Endothelial cell of umbilical vein (primary cell): ENCODE measurements at regions not wholly inside any gene's neighbourhood (a gene's known extent, or its start where the extent isn't known, plus 50 kb on each side); places are given as distances from the start of the nearest gene placed in this dataset.

Experiments used
- BruUV-seq: library from RNA; stranded (reverse); fragments of 400-500 nt; replicated peaks from 2 replicates; lab custom pipeline; 2021; lab: Mats Ljungman, UMichigan
- CTCF ChIA-PET: fragments of 300-600, 350-600 bp; sonication (Branson Sonifier 250); formaldehyde crosslinking; loops from one replicate; lab custom pipeline; 2021; ENCODE audit warnings: antibody characterized with exemption, inconsistent platforms; lab: Charles Lee
- POLR2A ChIA-PET: fragments of 300-600, 350-600 bp; sonication (Branson Sonifier 250); formaldehyde crosslinking; loops from one replicate; lab custom pipeline; 2021; ENCODE audit warnings: antibody characterized with exemption, inconsistent platforms; lab: Charles Lee
- DNase-seq: peaks from one replicate; pipeline ENCODE4 v3.0.0-alpha.2; 2011; ENCODE audit warnings: low read depth, low spot score
- FAIRE-seq: peaks from 2 replicates; lab custom pipeline; 2011; peaks lifted over from hg19 to GRCh38; lab: Jason Lieb, UNC
- H2AFZ ChIP-seq: 2 replicates; pipeline ENCODE4 v1.6.0; 2012; ENCODE audit warnings: low read depth, low read length, control low read depth, inconsistent platforms
- H3K27ac ChIP-seq: 2 replicates; pipeline ENCODE4 v1.5.1; 2011; ENCODE audit warnings: low read depth, mild to moderate bottlenecking, control low read depth, low read length, moderate library complexity; ENCODE audit not compliant: insufficient read depth
- H3K27me3 ChIP-seq, 2 experiments: 2 replicates each; pipeline versions ENCODE4 v1.6.0 to v1.6.1; 2011; ENCODE audit warnings: low read length in 2 of 2, mixed read lengths in 1 of 2; ENCODE audit not compliant: control insufficient read depth in 2 of 2, insufficient read depth in 2 of 2
- H3K36me3 ChIP-seq, 2 experiments: 2 replicates in 1 of 2; 3 replicates in 1 of 2; pipeline ENCODE4 v1.5.1; 2011; ENCODE audit warnings: low read length in 2 of 2, mild to moderate bottlenecking in 1 of 2, moderate library complexity in 1 of 2; ENCODE audit not compliant: control insufficient read depth in 2 of 2, insufficient read depth in 2 of 2; ENCODE audit errors: extremely low read depth in 1 of 2
- H3K4me1 ChIP-seq: 3 replicates; pipeline ENCODE4 v1.5.1; 2011; ENCODE audit warnings: mild to moderate bottlenecking, low read length; ENCODE audit not compliant: control insufficient read depth, insufficient read depth; ENCODE audit errors: extremely low read depth
- H3K4me2 ChIP-seq: 2 replicates; pipeline ENCODE4 v1.6.1; 2011; ENCODE audit warnings: low read length, control low read depth, mixed read lengths; ENCODE audit not compliant: insufficient read depth
- H3K4me3 ChIP-seq, 3 experiments: fragments of 200-600 bp in 1 of 3; sonication (generic), shearing (Covaris generic) in 1 of 3; replicated peaks in 1 of 3; 2 replicates each; pipeline ENCODE4 v1.5.1; 2011 to 2016; ENCODE audit warnings: control low read depth in 3 of 3, low read length in 3 of 3, mild to moderate bottlenecking in 2 of 3, inconsistent platforms in 1 of 3, low read depth in 1 of 3, moderate library complexity in 1 of 3; ENCODE audit not compliant: insufficient read depth in 1 of 3
- H3K79me2 ChIP-seq: 2 replicates; pipeline ENCODE4 v1.6.0; 2012; ENCODE audit warnings: low read length, inconsistent platforms; ENCODE audit not compliant: control insufficient read depth, insufficient read depth
- H3K9ac ChIP-seq: replicated peaks from 2 replicates; pipeline ENCODE3; 2011; ENCODE audit warnings: low read length, control low read depth; ENCODE audit not compliant: insufficient read depth; ENCODE audit errors: extremely low read depth
- H3K9me1 ChIP-seq: replicated peaks from 3 replicates; pipeline ENCODE4 v1.6.0; 2011; ENCODE audit warnings: mild to moderate bottlenecking, low read length; ENCODE audit not compliant: control insufficient read depth, insufficient read depth; ENCODE audit errors: extremely low read depth
- H3K9me3 ChIP-seq: replicated peaks from 2 replicates; pipeline ENCODE4 v1.5.1; 2012; ENCODE audit warnings: low read length, inconsistent platforms; ENCODE audit not compliant: control insufficient read depth, insufficient read depth
- H4K20me1 ChIP-seq: replicated peaks from 2 replicates; pipeline ENCODE3; 2011; ENCODE audit warnings: mild to moderate bottlenecking, low read length; ENCODE audit not compliant: control insufficient read depth, insufficient read depth; ENCODE audit errors: extremely low read depth
- MYC ChIP-seq: IDR thresholded peaks from one replicate; pipeline ENCODE4 v1.6.1; 2011; ENCODE audit warnings: mild to moderate bottlenecking, low read depth, low read length
- dilution Hi-C: fragments of 300-500 bp; cut with MboI; formaldehyde crosslinking; loops from one replicate; pipeline ENCODE4 v1.15.0; 2019; ENCODE audit warnings: low sequenced_read_pairs; ENCODE audit not compliant: extremely low pct_ligation_motif_present
- intact Hi-C: fragments of 100-400 bp; cut with micrococcal nuclease; formaldehyde crosslinking; loops from one replicate; pipeline ENCODE4 v1.10.0; 2022
- TF ChIP-seq, protein P1 (sequence below), 2 donors: IDR thresholded peaks; 1 replicate in 1 of 2; 2 replicates in 1 of 2; pipeline ENCODE4 v1.5.1; 2011; ENCODE audit warnings: low read length in 2 of 2, mild to moderate bottlenecking in 2 of 2, moderate library complexity in 2 of 2, control low read depth in 1 of 2, inconsistent platforms in 1 of 2, low read depth in 1 of 2; ENCODE audit not compliant: insufficient read depth in 1 of 2; ENCODE audit errors: extremely low read depth in 1 of 2

DNA sequence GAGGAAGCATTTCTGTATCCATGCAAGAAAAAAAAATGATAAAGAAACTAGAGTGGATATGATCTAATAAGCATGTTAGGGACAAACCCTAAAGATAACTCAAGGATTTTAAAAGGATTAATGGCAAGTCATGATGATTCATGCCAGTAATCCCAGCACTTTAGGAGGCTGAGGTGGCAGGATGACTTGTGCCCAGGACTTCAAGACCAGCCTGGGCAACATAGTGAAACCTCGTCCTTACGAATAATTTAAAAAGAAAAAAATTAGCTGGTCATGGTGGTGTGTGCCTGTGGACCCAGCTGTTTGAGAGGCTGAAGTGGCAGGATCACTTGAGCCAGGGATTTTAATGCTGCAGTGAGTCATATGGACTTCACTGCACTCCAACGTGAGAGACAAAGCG lies 145.5 kb upstream of the BLID start:
- H3K27ac ChIP-seq, result no peak overlapping the region
- no peak for DNase-seq
- H4K20me1 ChIP-seq, result no peaks in the 10 kb centered on the region
- H3K9me1 ChIP-seq, result no peaks in the 10 kb centered on the region
- no peaks in the 10 kb centered on the region for H3K79me2 ChIP-seq
- H3K27me3 ChIP-seq, result no peaks in the 10 kb centered on the region
- H3K4me2 ChIP-seq, result no peak overlapping the region
- no peak overlapping the region for H2AFZ ChIP-seq
- no peak overlapping the region for H3K9ac ChIP-seq
- H3K36me3 ChIP-seq, result no peaks in the 10 kb centered on the region
- no TSS peak for BruUV-seq
- FAIRE-seq, result no peak
- ChIA-PET CTCF (no interaction called here), POLR2A (no interaction called here)
- no peaks in the 10 kb centered on the region for H3K9me3 ChIP-seq
- dilution Hi-C loops, result no loop called here
- TF ChIP-seq MYC, result no peak
- TF ChIP-seq, protein P1, sequence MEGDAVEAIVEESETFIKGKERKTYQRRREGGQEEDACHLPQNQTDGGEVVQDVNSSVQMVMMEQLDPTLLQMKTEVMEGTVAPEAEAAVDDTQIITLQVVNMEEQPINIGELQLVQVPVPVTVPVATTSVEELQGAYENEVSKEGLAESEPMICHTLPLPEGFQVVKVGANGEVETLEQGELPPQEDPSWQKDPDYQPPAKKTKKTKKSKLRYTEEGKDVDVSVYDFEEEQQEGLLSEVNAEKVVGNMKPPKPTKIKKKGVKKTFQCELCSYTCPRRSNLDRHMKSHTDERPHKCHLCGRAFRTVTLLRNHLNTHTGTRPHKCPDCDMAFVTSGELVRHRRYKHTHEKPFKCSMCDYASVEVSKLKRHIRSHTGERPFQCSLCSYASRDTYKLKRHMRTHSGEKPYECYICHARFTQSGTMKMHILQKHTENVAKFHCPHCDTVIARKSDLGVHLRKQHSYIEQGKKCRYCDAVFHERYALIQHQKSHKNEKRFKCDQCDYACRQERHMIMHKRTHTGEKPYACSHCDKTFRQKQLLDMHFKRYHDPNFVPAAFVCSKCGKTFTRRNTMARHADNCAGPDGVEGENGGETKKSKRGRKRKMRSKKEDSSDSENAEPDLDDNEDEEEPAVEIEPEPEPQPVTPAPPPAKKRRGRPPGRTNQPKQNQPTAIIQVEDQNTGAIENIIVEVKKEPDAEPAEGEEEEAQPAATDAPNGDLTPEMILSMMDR (IDR thresholded peaks at IDR 0.05; ENCODE audit: extremely low read depth in 1 of 2, insufficient read depth in 1 of 2, low read depth in 1 of 2, low read length in 2 of 2), result no peak
- intact Hi-C loops, result no loop called here
- H3K4me1 ChIP-seq, result no peaks in the 10 kb centered on the region
- H3K4me3 ChIP-seq, result no peak overlapping the region

DNA sequence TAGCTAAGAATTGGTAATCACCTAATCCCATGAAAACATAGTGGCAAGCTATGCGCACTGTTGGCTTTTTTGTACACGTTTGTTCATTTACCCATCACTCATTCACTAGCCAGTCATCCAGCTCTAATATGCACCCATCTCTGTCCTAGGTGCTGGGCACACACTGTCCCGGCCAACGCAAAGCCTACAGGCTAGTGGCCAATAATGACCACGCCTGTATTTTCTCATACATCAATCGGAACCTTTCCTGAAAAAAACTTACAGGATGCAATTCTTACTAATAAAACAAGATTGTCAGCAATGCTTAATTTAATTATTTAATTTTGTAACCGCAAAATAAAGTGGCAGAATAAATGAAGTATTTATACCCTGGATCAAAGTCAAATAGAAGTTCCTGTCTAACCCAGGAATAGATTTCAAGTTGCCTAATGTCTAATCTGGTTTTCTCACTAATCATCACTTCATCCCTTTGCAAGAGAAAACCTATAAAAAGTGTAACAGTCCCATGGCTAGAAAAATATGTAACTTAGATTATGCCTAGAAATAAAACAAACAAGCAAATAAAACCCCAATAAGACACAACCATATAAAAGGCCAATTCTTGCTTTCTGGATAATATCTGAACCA lies 143.3 kb upstream of the BLID start:
- no peaks in the 10 kb centered on the region for H3K27me3 ChIP-seq
- no peak overlapping the region for H3K27ac ChIP-seq
- no peaks in the 10 kb centered on the region for H3K9me1 ChIP-seq
- ChIA-PET CTCF (interaction anchor here (1.5 kb wide), 1 partner anchor 11 kb away, joined by 4 read pairs; no protein-coding TSS in a partner anchor), POLR2A (no interaction called here)
- TF ChIP-seq, protein P1 (IDR thresholded peaks at IDR 0.05; ENCODE audit: extremely low read depth in 1 of 2, insufficient read depth in 1 of 2, low read depth in 1 of 2, low read length in 2 of 2), result no peak
- no peak overlapping the region for H3K4me3 ChIP-seq
- intact Hi-C loops (no loop called here), dilution Hi-C loops (no loop called here)
- H4K20me1 ChIP-seq, result no peaks in the 10 kb centered on the region
- no peaks in the 10 kb centered on the region for H3K79me2 ChIP-seq
- no peak overlapping the region for H2AFZ ChIP-seq
- no peak overlapping the region for H3K4me2 ChIP-seq
- H3K4me1 ChIP-seq, result no peaks in the 10 kb centered on the region
- H3K9ac ChIP-seq, result no peak overlapping the region
- DNase-seq, result no peak
- no TSS peak for BruUV-seq
- H3K36me3 ChIP-seq, result no peaks in the 10 kb centered on the region
- no peaks in the 10 kb centered on the region for H3K9me3 ChIP-seq
- FAIRE-seq, result no peak
